OCI-LY7 (cell line): ENCODE measurements at regions not wholly inside any gene's neighbourhood (a gene's known extent, or its start where the extent isn't known, plus 50 kb on each side); places are given as distances from the start of the nearest gene placed in this dataset.

ENCODE experiments used
- BruUV-seq: library from RNA; stranded (reverse); fragments of 400-500 nt; replicated peaks from 2 replicates; lab custom pipeline; 2021; lab: Mats Ljungman, UMichigan
- CTCF ChIA-PET: fragments of 300-600 bp; sonication (Branson Sonifier 250); formaldehyde crosslinking; loops from one replicate; lab custom pipeline; 2022; ENCODE audit warnings: antibody characterized with exemption; ENCODE audit not compliant: unreplicated experiment; lab: Charles Lee
- POLR2A ChIA-PET: fragments of 300-600 bp; sonication (Branson Sonifier 250); formaldehyde crosslinking; loops from one replicate; lab custom pipeline; 2022; ENCODE audit warnings: antibody characterized with exemption; lab: Charles Lee
- DNase-seq: peaks from one replicate; pipeline ENCODE4 v3.0.0-alpha.2; 2015; ENCODE audit warnings: low spot score
- H2AFZ ChIP-seq: fragments of 200-600 bp; sonication (generic), shearing (Covaris generic); 2 replicates; pipeline ENCODE4 v1.6.1; 2014; ENCODE audit warnings: mild to moderate bottlenecking, antibody characterized with exemption, low read length, moderate library complexity
- H3K27ac ChIP-seq: fragments of 200-600 bp; sonication (generic); 2 replicates; pipeline ENCODE4 v1.5.1; 2014; ENCODE audit warnings: mixed run types, low read depth, mild to moderate bottlenecking, moderate library complexity, low read length, inconsistent platforms; ENCODE audit not compliant: poor library complexity, severe bottlenecking
- H3K36me3 ChIP-seq: fragments of 200-600 bp; sonication (generic); 2 replicates; pipeline ENCODE4 v1.6.1; 2014; ENCODE audit warnings: mild to moderate bottlenecking, antibody characterized with exemption, low read length, moderate library complexity, mixed read lengths; ENCODE audit not compliant: insufficient read depth
- H3K4me1 ChIP-seq: fragments of 200-600 bp; sonication (generic); 2 replicates; pipeline ENCODE4 v1.5.1; 2014; ENCODE audit warnings: mild to moderate bottlenecking, low read length; ENCODE audit not compliant: insufficient read depth, poor library complexity, severe bottlenecking
- H3K4me2 ChIP-seq: fragments of 200-600 bp; sonication (generic); 2 replicates; pipeline ENCODE4 v1.6.1; 2014; ENCODE audit warnings: mild to moderate bottlenecking, low read length
- H3K4me3 ChIP-seq: fragments of 200-600 bp; sonication (generic); 2 replicates; pipeline ENCODE4 v1.5.1; 2014; ENCODE audit warnings: mild to moderate bottlenecking, low read depth, low read length; ENCODE audit not compliant: poor library complexity, severe bottlenecking
- H3K79me2 ChIP-seq: fragments of 200-600 bp; sonication (generic); 2 replicates; pipeline ENCODE4 v1.6.1; 2016; ENCODE audit warnings: low read depth, mild to moderate bottlenecking, low read length, moderate library complexity, mixed read lengths; ENCODE audit not compliant: insufficient read depth
- H3K9me2 ChIP-seq: fragments of 200-600 bp; sonication (generic); 2 replicates; pipeline ENCODE4 v1.6.1; 2016; ENCODE audit warnings: mild to moderate bottlenecking, low read length, mixed read lengths; ENCODE audit not compliant: insufficient read depth
- H3K9me3 ChIP-seq: fragments of 200-600 bp; sonication (generic); 2 replicates; pipeline ENCODE4 v1.6.1; 2014; ENCODE audit warnings: mild to moderate bottlenecking, mixed run types, low read length, mixed read lengths
- H4K20me1 ChIP-seq: fragments of 200-600 bp; sonication (generic); 2 replicates; pipeline ENCODE4 v1.6.1; 2014; ENCODE audit warnings: mild to moderate bottlenecking, antibody characterized with exemption, low read length, moderate library complexity, mixed read lengths; ENCODE audit not compliant: insufficient read depth
- CTCF ChIP-seq: fragments of 200-600 bp; sonication (generic); conservative IDR thresholded peaks from 2 replicates; pipeline ENCODE4 v1.5.1; 2014; ENCODE audit warnings: mild to moderate bottlenecking, antibody characterized with exemption, low read length, moderate library complexity, mixed read lengths
- EZH2phosphoT487 ChIP-seq: fragments of 200-600 bp; sonication (generic); IDR thresholded peaks from 2 replicates; pipeline ENCODE4 v1.6.1; 2018; ENCODE audit warnings: low read depth, borderline replicate concordance, mild to moderate bottlenecking, mixed run types, antibody characterized with exemption, low read length, moderate library complexity, mixed read lengths
- intact Hi-C: fragments of 100-400 bp; cut with micrococcal nuclease; formaldehyde crosslinking; loops from one replicate; pipeline ENCODE4 v1.10.0; 2022; ENCODE audit not compliant: unreplicated experiment

- Histone ChIP-seq H3K9me3 (no peaks in the 10 kb centered on the region), H3K36me3 (no peaks in the 10 kb centered on the region), H3K4me2 (no peak overlapping the region), H3K4me1 (no peaks in the 10 kb centered on the region), H3K27ac (no peak overlapping the region), H3K79me2 (no peaks in the 10 kb centered on the region), H3K9me2 (no peaks in the 10 kb centered on the region), H2AFZ (no peak overlapping the region), H3K4me3 (no peak overlapping the region), H4K20me1 (no peaks in the 10 kb centered on the region)
- ChIA-PET CTCF (no interaction called here), POLR2A (no interaction called here)
- no peak for DNase-seq
- BruUV-seq = no TSS peak
- intact Hi-C loops = no loop called here
- TF ChIP-seq CTCF (no peak), EZH2phosphoT487 (no peak)
Measured at GRCh38 chr10:34029455-34029854, 695.0 kb upstream of the NRP1 start.

GRCh38 chr10:34028936-34029335 is 694.5 kb upstream of the NRP1 start:
- ChIA-PET CTCF (no interaction called here), POLR2A (no interaction called here)
- Histone ChIP-seq H3K27ac (no peak overlapping the region), H3K4me3 (no peak overlapping the region), H3K36me3 (no peaks in the 10 kb centered on the region), H3K9me2 (no peaks in the 10 kb centered on the region), H3K4me1 (no peaks in the 10 kb centered on the region), H2AFZ (no peak overlapping the region), H3K9me3 (no peaks in the 10 kb centered on the region), H3K4me2 (no peak overlapping the region), H4K20me1 (no peaks in the 10 kb centered on the region), H3K79me2 (no peaks in the 10 kb centered on the region)
- no peak for TF ChIP-seq EZH2phosphoT487
- TF ChIP-seq CTCF = no peak
- no TSS peak for BruUV-seq
- no peak for DNase-seq
- intact Hi-C loops = no loop called here

GRCh38 chr10:34024693-34025425 is 690.4 kb upstream of the NRP1 start:
- H2AFZ ChIP-seq = no peak overlapping the region
- CTCF ChIA-PET = no interaction called here
- no TSS peak for BruUV-seq

More at GRCh38 chr10:34024693-34025425, 690.4 kb upstream of the NRP1 start:
- Histone ChIP-seq H3K4me3 (no peak overlapping the region), H3K79me2 (no peaks in the 10 kb centered on the region), H3K36me3 (no peaks in the 10 kb centered on the region), H4K20me1 (no peaks in the 10 kb centered on the region), H3K4me1 (no peaks in the 10 kb centered on the region), H3K9me2 (no peaks in the 10 kb centered on the region), H3K4me2 (no peak overlapping the region), H3K27ac (no peak overlapping the region), H3K9me3 (no peaks in the 10 kb centered on the region)
- POLR2A ChIA-PET = no interaction called here
- intact Hi-C loops = no loop called here
- TF ChIP-seq EZH2phosphoT487 (no peak), CTCF (no peak)
- no peak for DNase-seq
